Activated CD4-positive, alpha-beta T cell treated with anti-CD3 and anti-CD28 coated beads, Interleukin-2, amount 50 U/mL, for 24 hours (primary cell): ENCODE measurements at regions not wholly inside any gene's neighbourhood (a gene's known extent, or its start where the extent isn't known, plus 50 kb on each side); places are given as distances from the start of the nearest gene placed in this dataset.
"Not testable (repeated sequence)": the region's sequence is repeated elsewhere in the genome, so short reads cannot be mapped to it uniquely, and the experiment has no call there.

Source experiments
- DNase-seq, 2 donors: peaks; one replicate each; pipeline ENCODE4 v3.0.0-alpha.2; 2020; ENCODE audit warnings: low read depth in 1 of 2, low spot score in 1 of 2

DNA sequence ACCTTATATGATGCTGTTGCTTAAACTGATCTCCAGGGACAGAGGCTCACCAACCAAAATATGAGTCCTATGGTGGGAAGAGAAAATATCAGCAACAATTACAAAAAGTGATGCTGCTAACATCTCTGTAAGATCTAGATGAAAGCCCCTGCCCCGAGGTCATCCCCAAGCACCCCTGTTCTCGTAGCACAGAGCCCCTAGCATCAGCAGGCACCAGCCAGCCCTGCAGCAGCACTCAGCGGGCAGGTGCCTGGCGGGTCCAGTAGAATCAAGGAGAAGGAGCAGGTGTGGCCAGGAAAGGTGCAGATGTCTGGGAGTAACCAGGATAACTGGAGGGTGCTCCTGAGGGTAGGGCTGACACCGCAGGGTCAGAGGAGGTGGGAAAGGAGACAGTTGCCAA is 474.2 kb upstream of the MYT1L start:
- no peak for DNase-seq

DNA sequence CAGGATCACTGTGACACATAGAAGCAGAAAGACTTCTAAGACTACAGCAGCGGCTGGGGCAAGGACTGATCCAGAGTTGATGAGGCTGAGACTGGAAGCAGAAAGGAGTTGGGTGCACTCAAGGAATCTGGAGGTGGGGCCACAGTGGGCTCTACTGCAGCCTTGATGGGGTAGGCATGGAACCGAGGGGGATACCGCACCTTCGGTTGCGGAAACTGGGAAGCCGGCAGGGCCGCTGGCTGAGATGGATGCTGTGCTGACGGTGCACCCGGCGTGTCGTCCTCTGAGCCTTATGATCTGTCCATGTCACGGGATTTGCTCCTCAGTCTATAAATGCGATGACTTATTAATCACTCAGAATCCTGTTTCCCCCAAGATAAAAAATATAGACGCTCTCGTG is 473.5 kb upstream of the MYT1L start:
- DNase-seq, result no peak

DNA sequence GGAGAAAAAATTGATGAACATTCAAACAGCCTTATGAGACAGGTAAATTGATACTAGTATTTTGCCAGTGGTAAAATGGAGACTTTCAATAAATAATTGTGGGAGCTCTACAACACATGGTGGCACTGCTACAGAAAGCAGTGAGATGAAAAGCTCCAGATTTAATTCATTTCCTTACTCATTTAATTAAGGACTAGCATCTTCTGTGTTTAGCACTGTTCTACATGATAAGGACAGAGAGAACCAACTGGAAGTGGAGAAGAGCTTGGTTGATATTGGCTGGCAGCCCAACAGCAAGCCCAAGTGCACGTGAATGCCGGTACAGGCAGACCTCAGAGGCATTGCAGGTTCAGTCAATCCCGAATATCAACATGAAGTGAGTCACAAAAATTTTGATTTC is 470.4 kb upstream of the MYT1L start:
- DNase-seq, result no peak

DNA sequence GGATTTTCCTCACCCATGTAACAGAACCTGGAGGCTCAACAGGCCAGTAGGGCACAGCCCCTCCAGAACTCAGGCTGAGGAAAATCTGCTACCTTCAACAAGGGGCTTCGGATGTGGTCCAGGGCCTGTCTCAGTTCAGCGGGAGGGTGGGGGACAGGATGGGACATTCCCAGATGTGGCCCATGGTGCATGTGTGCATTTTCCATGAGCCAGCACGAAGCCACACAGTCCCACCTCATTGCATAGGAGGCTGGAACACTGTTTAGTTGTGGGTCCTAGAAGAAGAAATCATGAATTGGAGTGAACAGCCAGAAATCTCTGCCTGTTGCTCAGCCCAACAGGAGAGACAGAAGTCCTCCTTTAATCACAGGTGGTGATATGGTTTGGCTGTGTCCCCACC is 469.6 kb upstream of the MYT1L start:
- no peak for DNase-seq

- no peak for DNase-seq
Observed at GRCh38 chr2:2800001-2800400, 468.9 kb upstream of the MYT1L start.

GRCh38 chr2:2799151-2799697 is 468.1 kb upstream of the MYT1L start:
- no peak for DNase-seq

DNA sequence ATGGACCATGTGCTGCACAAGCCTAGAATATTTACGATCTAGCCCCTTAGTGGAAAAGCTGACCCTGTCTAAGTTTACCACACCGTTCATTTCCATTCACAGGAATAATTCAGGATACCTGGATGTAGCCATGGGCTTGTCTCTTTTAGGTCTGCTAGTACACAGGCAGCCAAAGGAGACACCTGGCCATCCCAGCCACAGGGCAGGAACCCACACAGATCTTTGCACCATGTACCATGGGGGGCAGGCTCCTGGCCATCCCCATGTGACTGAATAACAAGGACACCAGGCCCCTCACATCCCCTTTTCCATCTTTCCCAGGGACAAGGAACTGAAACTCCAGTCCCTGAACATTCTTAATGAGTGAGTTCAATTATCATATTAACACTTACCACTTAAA is 467.3 kb upstream of the MYT1L start:
- no peak for DNase-seq

- no peak for DNase-seq
Observed at GRCh38 chr2:2797797-2798196, 466.7 kb upstream of the MYT1L start.

DNA sequence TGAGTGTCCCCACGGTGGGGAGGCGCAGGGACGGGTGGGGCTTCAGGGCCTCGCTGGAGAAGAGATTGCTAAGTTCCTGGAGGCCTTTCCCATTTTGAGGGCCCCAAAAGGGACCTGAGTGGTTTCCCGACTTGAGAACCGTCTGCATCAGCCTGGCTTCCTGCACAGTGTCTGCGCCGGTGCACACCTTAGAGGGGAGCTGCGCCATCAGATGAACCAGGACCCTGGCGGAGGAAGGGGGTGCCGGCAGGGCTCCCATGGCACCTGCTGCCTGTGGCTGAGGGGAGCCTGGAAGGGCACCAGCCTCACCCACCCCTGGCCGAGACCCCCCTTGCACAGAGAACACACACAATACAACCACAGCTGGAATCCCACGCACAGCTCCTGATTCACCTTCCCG is 465.1 kb upstream of the MYT1L start:
- no peak for DNase-seq

GRCh38 chr2:2795438-2796091 is 464.5 kb upstream of the MYT1L start:
- DNase-seq, result no peak

GRCh38 chr2:2793925-2794560 is 463.0 kb upstream of the MYT1L start:
- no peak for DNase-seq

DNA sequence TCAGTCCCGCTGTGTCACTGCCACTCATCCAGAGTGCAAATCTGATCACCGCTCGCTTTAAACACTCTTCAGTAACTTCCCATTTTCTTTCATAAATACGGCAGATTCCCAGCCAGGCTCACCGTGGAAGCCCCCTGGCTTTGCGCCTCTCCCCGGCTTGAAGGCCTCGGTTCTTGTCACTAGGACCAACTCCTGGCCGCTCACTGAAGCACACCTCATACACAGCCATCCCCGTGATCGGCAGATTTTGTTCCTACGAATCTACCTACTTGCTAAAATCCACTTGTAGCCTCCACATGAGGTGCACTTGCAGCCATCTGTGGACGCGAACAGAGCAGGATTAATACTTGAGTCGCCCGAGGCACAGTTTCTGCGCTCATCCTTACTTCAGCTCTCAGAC is 462.4 kb upstream of the MYT1L start:
- DNase-seq, result no peak

DNA sequence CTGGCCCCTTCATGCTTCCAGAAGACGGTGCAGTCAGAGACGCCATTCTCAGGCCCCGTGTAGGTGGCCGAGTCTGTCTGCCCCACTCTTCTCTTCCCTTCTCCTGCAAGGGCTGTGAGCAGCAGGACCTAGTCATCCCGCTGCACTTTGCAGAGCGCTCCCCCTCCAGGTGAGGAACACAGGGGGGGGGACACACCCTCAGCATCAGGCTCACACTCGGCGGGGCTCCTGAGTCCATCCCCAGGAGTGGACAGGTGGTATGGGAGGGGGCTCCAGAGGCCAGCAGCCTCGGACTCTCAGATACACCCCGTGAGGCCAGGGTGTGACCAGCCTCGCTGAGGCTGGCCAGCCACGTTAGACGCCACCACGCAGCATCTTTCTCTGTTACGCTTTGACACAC is 460.5 kb upstream of the MYT1L start:
- DNase-seq, result no peak

DNA sequence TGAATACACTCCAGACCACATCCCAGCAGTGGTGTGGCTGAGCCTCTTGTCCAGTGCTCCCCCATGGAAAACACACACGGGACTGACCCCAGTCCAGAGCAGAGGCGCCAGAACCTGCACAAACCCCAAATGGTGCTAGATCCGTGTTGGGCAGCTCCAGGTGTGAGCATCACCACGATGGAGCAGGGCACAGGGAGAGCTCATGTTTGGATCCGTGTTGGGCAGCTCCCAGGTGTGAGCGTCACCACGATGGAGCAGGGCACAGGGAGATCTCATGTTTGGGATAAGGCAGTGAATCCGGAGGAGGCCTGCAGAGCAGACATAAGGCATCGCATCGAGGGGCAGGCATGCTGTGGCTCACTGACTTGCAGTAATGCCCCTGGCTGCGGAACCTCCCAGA is 460.0 kb upstream of the MYT1L start:
- no peak for DNase-seq

- no peak for DNase-seq
Observed at GRCh38 chr2:2788076-2788475, 457.0 kb upstream of the MYT1L start.

GRCh38 chr2:2787301-2787907 is 456.3 kb upstream of the MYT1L start:
- no peak for DNase-seq

DNA sequence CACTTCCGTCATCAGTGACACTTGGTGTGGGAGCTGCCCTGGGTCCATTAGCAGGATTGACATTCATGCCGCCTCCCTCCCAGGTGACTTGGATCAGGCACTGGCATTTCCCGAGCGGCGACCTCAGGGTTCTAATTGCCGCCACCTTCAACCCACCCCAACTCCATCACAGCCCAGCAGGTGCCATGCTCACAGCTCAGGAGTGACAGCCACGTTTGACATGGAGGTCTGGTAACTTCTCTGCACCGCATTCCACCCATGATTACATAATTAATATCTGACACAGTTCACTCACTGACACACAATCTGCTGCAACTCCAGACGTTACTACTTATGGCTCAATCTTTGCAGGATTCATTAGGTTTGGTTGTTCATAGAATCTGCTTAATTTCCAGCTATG is 450.9 kb upstream of the MYT1L start:
- DNase-seq, result no peak

GRCh38 chr2:2779727-2780126 is 448.7 kb upstream of the MYT1L start:
- no peak for DNase-seq

DNA sequence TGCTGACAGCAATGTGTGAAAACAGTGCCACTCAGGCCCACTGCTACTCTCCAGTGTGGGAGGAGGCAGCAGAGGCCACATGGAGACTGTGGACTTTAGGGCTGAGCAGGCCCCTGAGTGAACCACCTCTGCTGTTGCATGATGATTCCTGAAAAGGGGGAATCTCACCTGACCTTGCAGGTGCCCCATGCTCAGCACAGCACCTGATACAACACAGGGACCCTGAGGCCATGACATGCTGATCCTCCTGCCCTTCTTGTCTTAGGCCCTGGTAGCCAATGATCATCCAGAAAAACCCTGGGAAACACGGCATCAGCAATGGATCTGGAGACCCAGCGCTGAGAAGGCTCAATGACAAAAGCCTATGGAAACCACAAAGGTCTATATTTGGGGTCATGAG is 446.8 kb upstream of the MYT1L start:
- no peak for DNase-seq

GRCh38 chr2:2777213-2777612 is 446.1 kb upstream of the MYT1L start:
- DNase-seq, result no peak

GRCh38 chr2:2775018-2775417 is 443.9 kb upstream of the MYT1L start:
- DNase-seq, result no peak

GRCh38 chr2:2773692-2774091 is 442.6 kb upstream of the MYT1L start:
- DNase-seq, result no peak

DNA sequence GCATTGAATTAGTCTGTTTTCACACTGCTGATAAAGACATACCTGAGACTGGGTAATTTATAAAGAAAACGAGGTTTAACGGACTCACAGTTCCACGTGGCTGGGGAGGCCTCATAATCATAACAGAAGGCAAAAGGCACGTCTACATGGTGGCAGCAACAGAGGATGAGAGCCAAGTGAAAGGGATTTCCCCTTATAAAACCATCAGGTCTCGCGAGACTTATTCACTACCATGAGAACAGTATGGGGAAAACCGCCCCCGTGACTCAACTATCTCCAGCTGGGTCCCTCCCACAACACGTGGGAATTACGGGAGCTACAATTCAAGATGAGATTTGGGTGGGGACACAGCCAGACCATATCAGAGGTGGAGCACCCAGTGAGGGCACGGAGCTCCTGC is 442.0 kb upstream of the MYT1L start:
- DNase-seq, result not testable (repeated sequence)
